ENCODE measurements at regions not wholly inside any gene's neighbourhood (a gene's known extent, or its start where the extent isn't known, plus 50 kb on each side); places are given as distances from the start of the nearest gene placed in this dataset.

GRCh38 chr16:5581428-5581827 is 483.8 kb upstream of the EEF2KMT start:
- Histone ChIP-seq H3K9ac (ENCODE audit: insufficient read depth, low read length) (no peak overlapping the region), H3K4me1 (ENCODE audit: control insufficient read depth, extremely low read depth, insufficient read depth, low read length) (no peaks in the 10 kb centered on the region), H3K79me2 (ENCODE audit: control insufficient read depth, insufficient read depth, low read length) (no peaks in the 10 kb centered on the region), H3K27ac (ENCODE audit: insufficient read depth, low read length) (no peak overlapping the region), H3K4me3 (replicated peaks in 1 of 4; ENCODE audit: control extremely low read depth in 1 of 4, insufficient read depth in 1 of 4, low read depth in 3 of 4, low read length in 4 of 4) (no peak overlapping the region), H3K9me3 (ENCODE audit: control insufficient read depth, insufficient read depth, low read depth, low read length) (no peaks in the 10 kb centered on the region), H3K27me3 (ENCODE audit: control insufficient read depth, insufficient read depth, low read length) (no peaks in the 10 kb centered on the region), H3K36me3 (ENCODE audit: control insufficient read depth, insufficient read depth, low read length) (no peaks in the 10 kb centered on the region), H3K4me2 (ENCODE audit: extremely low read depth, insufficient read depth, low read length) (no peak overlapping the region), H2AFZ (ENCODE audit: low read length) (no peak overlapping the region), H4K20me1 (ENCODE audit: control insufficient read depth, extremely low read depth, insufficient read depth, low read length) (no peaks in the 10 kb centered on the region)
- no peak for TF ChIP-seq EZH2 (IDR thresholded peaks at IDR 0.05; ENCODE audit: low read length, missing control alignments)
- TF ChIP-seq CTCF (conservative IDR thresholded peaks at IDR 0.05 in 1 of 2, IDR thresholded peaks at IDR 0.05 in 1 of 2; ENCODE audit: low read depth in 1 of 2, low read length in 2 of 2): no peak
- no peak for DNase-seq (ENCODE audit: low read depth in 2 of 2)

GRCh38 chr16:5580772-5581171 is 483.2 kb upstream of the EEF2KMT start:
- Histone ChIP-seq H3K27ac (ENCODE audit: insufficient read depth, low read length) (no peak overlapping the region), H3K9ac (ENCODE audit: insufficient read depth, low read length) (no peak overlapping the region), H3K36me3 (ENCODE audit: control insufficient read depth, insufficient read depth, low read length) (no peaks in the 10 kb centered on the region), H3K4me2 (ENCODE audit: extremely low read depth, insufficient read depth, low read length) (no peak overlapping the region), H3K4me3 (replicated peaks in 1 of 4; ENCODE audit: control extremely low read depth in 1 of 4, insufficient read depth in 1 of 4, low read depth in 3 of 4, low read length in 4 of 4) (no peak overlapping the region), H3K4me1 (ENCODE audit: control insufficient read depth, extremely low read depth, insufficient read depth, low read length) (no peaks in the 10 kb centered on the region), H2AFZ (ENCODE audit: low read length) (no peak overlapping the region), H3K9me3 (ENCODE audit: control insufficient read depth, insufficient read depth, low read depth, low read length) (no peaks in the 10 kb centered on the region), H3K27me3 (ENCODE audit: control insufficient read depth, insufficient read depth, low read length) (no peaks in the 10 kb centered on the region), H4K20me1 (ENCODE audit: control insufficient read depth, extremely low read depth, insufficient read depth, low read length) (no peaks in the 10 kb centered on the region), H3K79me2 (ENCODE audit: control insufficient read depth, insufficient read depth, low read length) (no peaks in the 10 kb centered on the region)
- no peak for TF ChIP-seq CTCF (conservative IDR thresholded peaks at IDR 0.05 in 1 of 2, IDR thresholded peaks at IDR 0.05 in 1 of 2; ENCODE audit: low read depth in 1 of 2, low read length in 2 of 2)
- no peak for TF ChIP-seq EZH2 (IDR thresholded peaks at IDR 0.05; ENCODE audit: low read length, missing control alignments)
- no peak for DNase-seq (ENCODE audit: low read depth in 2 of 2)

GRCh38 chr16:5580296-5580695 is 482.7 kb upstream of the EEF2KMT start:
- Histone ChIP-seq H3K79me2 (ENCODE audit: control insufficient read depth, insufficient read depth, low read length) (no peaks in the 10 kb centered on the region), H3K27me3 (ENCODE audit: control insufficient read depth, insufficient read depth, low read length) (no peaks in the 10 kb centered on the region), H2AFZ (ENCODE audit: low read length) (no peak overlapping the region), H3K36me3 (ENCODE audit: control insufficient read depth, insufficient read depth, low read length) (no peaks in the 10 kb centered on the region), H3K4me2 (ENCODE audit: extremely low read depth, insufficient read depth, low read length) (no peak overlapping the region), H3K9ac (ENCODE audit: insufficient read depth, low read length) (no peak overlapping the region), H4K20me1 (ENCODE audit: control insufficient read depth, extremely low read depth, insufficient read depth, low read length) (no peaks in the 10 kb centered on the region), H3K27ac (ENCODE audit: insufficient read depth, low read length) (no peak overlapping the region), H3K9me3 (ENCODE audit: control insufficient read depth, insufficient read depth, low read depth, low read length) (no peaks in the 10 kb centered on the region), H3K4me1 (ENCODE audit: control insufficient read depth, extremely low read depth, insufficient read depth, low read length) (no peaks in the 10 kb centered on the region), H3K4me3 (replicated peaks in 1 of 4; ENCODE audit: control extremely low read depth in 1 of 4, insufficient read depth in 1 of 4, low read depth in 3 of 4, low read length in 4 of 4) (no peak overlapping the region)
- DNase-seq (ENCODE audit: low read depth in 2 of 2): no peak
- TF ChIP-seq EZH2 (IDR thresholded peaks at IDR 0.05; ENCODE audit: low read length, missing control alignments): no peak
- TF ChIP-seq CTCF (conservative IDR thresholded peaks at IDR 0.05 in 1 of 2, IDR thresholded peaks at IDR 0.05 in 1 of 2; ENCODE audit: low read depth in 1 of 2, low read length in 2 of 2): no peak

Measured in fibroblast of lung (primary cell).